Fibroblast of lung (primary cell): ENCODE measurements at regions not wholly inside any gene's neighbourhood (a gene's known extent, or its start where the extent isn't known, plus 50 kb on each side); places are given as distances from the start of the nearest gene placed in this dataset.

Source experiments
- DNase-seq, 2 donors: peaks; one replicate each; pipeline versions ENCODE4 v3.0.0 to v3.0.0-alpha.2; 2010; ENCODE audit warnings: low read depth in 2 of 2
- H2AFZ ChIP-seq: 2 replicates; pipeline ENCODE4 v1.5.1; 2012; ENCODE audit warnings: low read length, control low read depth, inconsistent platforms
- H3K27ac ChIP-seq: 2 replicates; pipeline ENCODE4 v1.5.1; 2011; ENCODE audit warnings: low read length, control low read depth; ENCODE audit not compliant: insufficient read depth
- H3K27me3 ChIP-seq: 2 replicates; pipeline ENCODE4 v1.5.1; 2011; ENCODE audit warnings: mild to moderate bottlenecking, low read length; ENCODE audit not compliant: control insufficient read depth, insufficient read depth
- H3K36me3 ChIP-seq: 2 replicates; pipeline ENCODE4 v1.5.1; 2011; ENCODE audit warnings: low read length; ENCODE audit not compliant: control insufficient read depth, insufficient read depth
- H3K4me1 ChIP-seq: 2 replicates; pipeline ENCODE4 v1.5.1; 2011; ENCODE audit warnings: low read length; ENCODE audit not compliant: control insufficient read depth, insufficient read depth; ENCODE audit errors: extremely low read depth
- H3K4me2 ChIP-seq: 2 replicates; pipeline ENCODE4 v1.5.1; 2011; ENCODE audit warnings: low read length, control low read depth; ENCODE audit not compliant: insufficient read depth; ENCODE audit errors: extremely low read depth
- H3K4me3 ChIP-seq, 4 experiments: fragments of 200-600 bp in 1 of 4; sonication (generic) in 1 of 4; replicated peaks in 1 of 4; 2 replicates each; pipeline ENCODE4 v1.5.1; 2011 to 2016; ENCODE audit warnings: low read length in 4 of 4, low read depth in 3 of 4, mild to moderate bottlenecking in 3 of 4, control low read depth in 2 of 4, inconsistent platforms in 1 of 4, mixed read lengths in 1 of 4; ENCODE audit not compliant: insufficient read depth in 1 of 4; ENCODE audit errors: control extremely low read depth in 1 of 4
- H3K79me2 ChIP-seq: 2 replicates; pipeline ENCODE4 v1.5.1; 2012; ENCODE audit warnings: mild to moderate bottlenecking, low read length, inconsistent platforms; ENCODE audit not compliant: control insufficient read depth, insufficient read depth
- H3K9ac ChIP-seq: 2 replicates; pipeline ENCODE4 v1.5.1; 2011; ENCODE audit warnings: mild to moderate bottlenecking, low read length, control low read depth; ENCODE audit not compliant: insufficient read depth
- H3K9me3 ChIP-seq: 2 replicates; pipeline ENCODE4 v1.5.1; 2012; ENCODE audit warnings: low read depth, low read length; ENCODE audit not compliant: control insufficient read depth, insufficient read depth
- H4K20me1 ChIP-seq: 2 replicates; pipeline ENCODE4 v1.5.1; 2011; ENCODE audit warnings: low read length; ENCODE audit not compliant: control insufficient read depth, insufficient read depth; ENCODE audit errors: extremely low read depth
- EZH2 ChIP-seq: IDR thresholded peaks from 2 replicates; pipeline ENCODE4 v1.5.1; 2012; ENCODE audit warnings: low read length, control low read depth, mild to moderate bottlenecking; ENCODE audit errors: missing control alignments
- TF ChIP-seq, protein P1 (sequence below), 2 donors: IDR thresholded peaks in 1 of 2; conservative IDR thresholded peaks in 1 of 2; 1 replicate in 1 of 2; 2 replicates in 1 of 2; pipeline ENCODE4 v1.5.1; 2011 to 2012; ENCODE audit warnings: low read length in 2 of 2, control low read depth in 1 of 2, inconsistent platforms in 1 of 2, low read depth in 1 of 2, mild to moderate bottlenecking in 1 of 2

DNA sequence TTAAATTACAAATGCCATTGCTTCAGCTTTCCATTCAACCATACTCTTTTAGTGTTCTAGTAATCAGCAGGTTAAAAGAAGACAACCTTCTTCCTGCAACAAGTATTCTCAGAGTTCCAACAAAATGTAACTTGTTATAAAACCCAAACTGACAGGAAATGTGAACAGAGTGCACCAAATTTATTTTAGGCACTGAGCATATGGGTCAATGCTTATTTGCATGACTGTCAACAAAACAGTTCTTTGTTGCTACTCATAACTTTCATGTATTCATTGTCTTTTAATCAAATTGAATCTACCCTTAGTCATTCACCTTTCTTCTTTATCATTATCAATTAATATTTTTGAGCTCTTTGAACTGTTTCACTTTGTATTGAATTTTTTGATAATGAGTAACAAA lies 554.1 kb downstream of the DACH1 start:
- Histone ChIP-seq H3K36me3 (no peaks in the 10 kb centered on the region), H3K9me3 (no peaks in the 10 kb centered on the region), H3K4me3 (no peak overlapping the region), H2AFZ (no peak overlapping the region), H3K4me2 (no peak overlapping the region), H3K79me2 (no peaks in the 10 kb centered on the region), H3K27ac (no peak overlapping the region), H4K20me1 (no peaks in the 10 kb centered on the region), H3K4me1 (no peaks in the 10 kb centered on the region), H3K27me3 (no peaks in the 10 kb centered on the region), H3K9ac (no peak overlapping the region)
- no peak for DNase-seq
- no peak for TF ChIP-seq EZH2
- TF ChIP-seq, protein P1, sequence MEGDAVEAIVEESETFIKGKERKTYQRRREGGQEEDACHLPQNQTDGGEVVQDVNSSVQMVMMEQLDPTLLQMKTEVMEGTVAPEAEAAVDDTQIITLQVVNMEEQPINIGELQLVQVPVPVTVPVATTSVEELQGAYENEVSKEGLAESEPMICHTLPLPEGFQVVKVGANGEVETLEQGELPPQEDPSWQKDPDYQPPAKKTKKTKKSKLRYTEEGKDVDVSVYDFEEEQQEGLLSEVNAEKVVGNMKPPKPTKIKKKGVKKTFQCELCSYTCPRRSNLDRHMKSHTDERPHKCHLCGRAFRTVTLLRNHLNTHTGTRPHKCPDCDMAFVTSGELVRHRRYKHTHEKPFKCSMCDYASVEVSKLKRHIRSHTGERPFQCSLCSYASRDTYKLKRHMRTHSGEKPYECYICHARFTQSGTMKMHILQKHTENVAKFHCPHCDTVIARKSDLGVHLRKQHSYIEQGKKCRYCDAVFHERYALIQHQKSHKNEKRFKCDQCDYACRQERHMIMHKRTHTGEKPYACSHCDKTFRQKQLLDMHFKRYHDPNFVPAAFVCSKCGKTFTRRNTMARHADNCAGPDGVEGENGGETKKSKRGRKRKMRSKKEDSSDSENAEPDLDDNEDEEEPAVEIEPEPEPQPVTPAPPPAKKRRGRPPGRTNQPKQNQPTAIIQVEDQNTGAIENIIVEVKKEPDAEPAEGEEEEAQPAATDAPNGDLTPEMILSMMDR (conservative IDR thresholded peaks at IDR 0.05 in 1 of 2, IDR thresholded peaks at IDR 0.05 in 1 of 2; ENCODE audit: low read depth in 1 of 2, low read length in 2 of 2) = no peak

DNA sequence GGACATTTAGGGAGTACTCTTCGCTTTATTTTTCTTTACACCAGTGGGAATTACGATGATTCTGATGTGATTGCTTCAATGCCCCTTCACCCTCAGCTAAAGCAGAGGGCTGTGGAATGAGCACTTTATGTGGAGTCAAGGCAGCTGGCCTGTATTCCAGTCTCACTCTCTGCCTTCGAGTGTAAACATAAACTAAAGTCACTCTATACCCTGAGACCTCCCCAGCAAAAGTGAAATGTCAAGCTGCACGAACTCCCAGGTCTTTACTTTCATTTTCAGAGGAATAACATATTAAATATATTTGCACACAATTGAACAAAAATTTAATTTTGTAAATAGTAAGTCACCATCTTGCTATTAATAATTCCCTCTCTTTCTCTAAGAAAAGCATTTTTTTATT lies 557.1 kb downstream of the DACH1 start:
- Histone ChIP-seq H3K4me1 (no peaks in the 10 kb centered on the region), H4K20me1 (no peaks in the 10 kb centered on the region), H3K36me3 (no peaks in the 10 kb centered on the region), H3K27ac (no peak overlapping the region), H3K9ac (no peak overlapping the region), H3K79me2 (no peaks in the 10 kb centered on the region), H3K4me3 (peak overlapping the region; percentile 18 to 47 (median 30)), H3K9me3 (no peaks in the 10 kb centered on the region), H2AFZ (peak overlapping the region; percentile 93), H3K4me2 (peak overlapping the region; percentile 59), H3K27me3 (no peaks in the 10 kb centered on the region)
- no peak for DNase-seq
- no peak for TF ChIP-seq EZH2
- TF ChIP-seq, protein P1 (conservative IDR thresholded peaks at IDR 0.05 in 1 of 2, IDR thresholded peaks at IDR 0.05 in 1 of 2; ENCODE audit: low read depth in 1 of 2, low read length in 2 of 2) = no peak

DNA sequence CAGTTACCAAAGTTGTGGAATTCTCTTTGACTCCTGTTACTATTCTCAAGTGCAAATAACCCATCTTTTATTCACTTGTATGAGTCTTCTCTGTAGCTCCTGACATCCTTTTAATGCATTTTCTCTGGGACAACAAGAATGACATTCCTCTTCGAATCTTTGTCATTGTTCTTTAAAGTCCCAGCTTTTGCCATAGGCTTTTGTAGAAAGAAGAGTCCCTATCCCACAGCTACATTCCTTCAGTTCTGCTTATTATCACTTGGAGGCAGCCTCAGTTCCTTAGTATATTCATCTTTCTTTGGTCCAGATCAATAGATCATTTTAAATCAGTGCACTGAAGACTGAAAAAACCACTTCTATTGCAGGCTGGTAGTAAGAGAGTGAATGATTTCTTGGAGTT lies 560.2 kb downstream of the DACH1 start:
- TF ChIP-seq, protein P1 (conservative IDR thresholded peaks at IDR 0.05 in 1 of 2, IDR thresholded peaks at IDR 0.05 in 1 of 2; ENCODE audit: low read depth in 1 of 2, low read length in 2 of 2) = no peak
- TF ChIP-seq EZH2 = no peak
- Histone ChIP-seq H3K79me2 (no peaks in the 10 kb centered on the region), H3K9ac (no peak overlapping the region), H4K20me1 (no peaks in the 10 kb centered on the region), H3K4me2 (no peak overlapping the region), H3K27ac (no peak overlapping the region), H3K4me1 (no peaks in the 10 kb centered on the region), H3K27me3 (no peaks in the 10 kb centered on the region), H3K9me3 (no peaks in the 10 kb centered on the region), H2AFZ (no peak overlapping the region), H3K4me3 (no peak overlapping the region), H3K36me3 (no peaks in the 10 kb centered on the region)
- no peak for DNase-seq
